ENCODE measurements at regions not wholly inside any gene's neighbourhood (a gene's known extent, or its start where the extent isn't known, plus 50 kb on each side); places are given as distances from the start of the nearest gene placed in this dataset.
A peak's percentile ranks its signal among the peaks of the same experiment; 100 is the strongest.
"Not testable (repeated sequence)": the region's sequence is repeated elsewhere in the genome, so short reads cannot be mapped to it uniquely, and the experiment has no call there.

DNA sequence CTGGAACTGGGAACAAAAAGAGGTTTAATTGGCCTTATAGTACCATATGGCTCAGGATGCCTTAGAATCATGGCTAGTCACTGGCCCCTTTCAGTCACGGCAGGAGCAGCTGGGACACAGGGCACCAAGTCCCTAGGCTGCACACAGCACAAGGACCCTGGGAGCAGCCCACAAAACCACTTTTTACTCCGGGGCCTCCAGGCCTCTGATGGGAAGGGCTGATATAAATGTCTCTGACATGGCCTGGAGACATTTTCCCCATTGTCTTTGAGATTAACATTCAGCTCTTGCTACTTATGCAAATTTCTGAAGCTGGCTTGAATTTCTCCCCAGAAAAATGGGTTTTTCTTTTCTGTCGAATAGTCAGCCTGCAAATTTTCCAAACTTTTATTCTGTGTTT, 1026.4 kb upstream of the COX7C start:
- Histone ChIP-seq H3K9ac (ENCODE audit: low read depth, low read length) (no peak overlapping the region), H3K4me3 (ENCODE audit: low read depth, low read length) (no peak overlapping the region), H3K9me3 (ENCODE audit: control insufficient read depth, insufficient read depth, low read length) (no peaks in the 10 kb centered on the region; the same call in 1 of the 2 replicates), H3K27ac (ENCODE audit: low read depth, low read length) (no peak overlapping the region), H3K36me3 (ENCODE audit: control insufficient read depth, insufficient read depth, low read length) (no peaks in the 10 kb centered on the region), H3K27me3 (ENCODE audit: control insufficient read depth, insufficient read depth, low read length) (no peaks in the 10 kb centered on the region), H3K4me1 (ENCODE audit: control insufficient read depth, insufficient read depth, low read length) (no peaks in the 10 kb centered on the region)

DNA sequence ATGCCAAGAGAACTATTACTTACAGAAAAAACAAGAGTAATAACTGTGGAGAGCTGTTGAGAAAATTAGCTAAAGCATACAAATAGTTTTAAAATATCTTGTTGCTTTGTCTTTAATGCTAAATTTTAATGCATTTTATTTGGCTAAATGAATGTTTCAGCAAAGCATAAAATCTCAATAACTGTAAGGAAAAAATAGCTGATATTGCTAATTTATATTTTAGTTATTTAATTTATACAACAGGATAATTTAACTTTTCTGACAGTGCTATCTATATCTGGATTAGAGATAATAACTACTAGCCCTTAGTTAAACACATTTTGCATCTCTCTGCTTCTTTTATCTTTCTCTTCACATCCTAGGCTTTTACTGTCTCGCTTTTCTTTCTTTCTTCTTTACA, 1014.9 kb upstream of the COX7C start:
- H3K9ac ChIP-seq (ENCODE audit: low read depth, low read length) = no peak overlapping the region
- H3K4me3 ChIP-seq (ENCODE audit: low read depth, low read length) = no peak overlapping the region
- H3K27ac ChIP-seq (ENCODE audit: low read depth, low read length) = no peak overlapping the region
- H3K36me3 ChIP-seq (ENCODE audit: control insufficient read depth, insufficient read depth, low read length) = no peaks in the 10 kb centered on the region
- H3K9me3 ChIP-seq (ENCODE audit: control insufficient read depth, insufficient read depth, low read length) = no peaks in the 10 kb centered on the region
- H3K27me3 ChIP-seq (ENCODE audit: control insufficient read depth, insufficient read depth, low read length) = no peaks in the 10 kb centered on the region
- no peaks in the 10 kb centered on the region for H3K4me1 ChIP-seq (ENCODE audit: control insufficient read depth, insufficient read depth, low read length)

DNA sequence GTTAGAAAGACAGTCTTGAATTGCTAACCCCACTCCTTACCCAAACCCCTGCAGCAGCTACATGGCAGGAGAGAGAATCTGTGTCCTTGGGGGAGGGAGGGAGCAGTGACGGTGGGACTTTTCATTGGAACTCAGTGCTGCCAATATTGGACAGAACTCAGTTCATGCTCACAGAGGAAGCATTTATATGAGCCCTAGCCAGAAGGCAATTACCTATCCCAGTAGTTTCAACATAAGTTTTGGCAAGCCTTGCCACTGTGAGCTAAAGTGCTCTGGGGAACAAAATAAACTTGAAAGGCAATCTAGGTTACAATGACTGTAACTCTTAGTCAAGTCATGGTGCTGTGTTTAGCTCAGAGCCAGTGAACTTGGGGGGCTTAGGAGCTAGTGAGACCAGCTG, 1013.4 kb upstream of the COX7C start:
- Histone ChIP-seq H3K9ac (ENCODE audit: low read depth, low read length) (no peak overlapping the region), H3K27ac (ENCODE audit: low read depth, low read length) (no peak overlapping the region), H3K4me1 (ENCODE audit: control insufficient read depth, insufficient read depth, low read length) (no peaks in the 10 kb centered on the region), H3K4me3 (ENCODE audit: low read depth, low read length) (no peak overlapping the region), H3K27me3 (ENCODE audit: control insufficient read depth, insufficient read depth, low read length) (no peaks in the 10 kb centered on the region), H3K36me3 (ENCODE audit: control insufficient read depth, insufficient read depth, low read length) (no peaks in the 10 kb centered on the region), H3K9me3 (ENCODE audit: control insufficient read depth, insufficient read depth, low read length) (no peaks in the 10 kb centered on the region)

DNA sequence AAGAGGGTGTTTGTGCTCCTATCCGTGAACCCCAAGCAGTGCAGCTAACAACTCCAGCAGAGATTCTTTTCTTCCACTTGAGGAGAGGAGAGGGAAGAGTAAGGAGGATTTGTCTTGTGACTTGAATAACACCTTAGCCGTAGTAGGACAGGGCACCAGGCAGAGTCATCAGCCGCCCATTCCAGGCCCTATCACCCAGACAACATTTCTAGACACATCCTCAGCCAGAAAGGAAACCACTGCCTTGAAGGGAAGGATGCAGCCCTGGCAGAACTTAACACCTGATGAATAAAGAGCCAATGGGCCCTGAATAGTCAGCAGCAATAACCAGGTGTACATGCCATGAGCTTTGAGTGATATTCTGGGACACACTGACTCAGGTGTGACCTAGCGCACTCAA, 1013.0 kb upstream of the COX7C start:
- Histone ChIP-seq H3K36me3 (ENCODE audit: control insufficient read depth, insufficient read depth, low read length) (no peaks in the 10 kb centered on the region), H3K4me1 (ENCODE audit: control insufficient read depth, insufficient read depth, low read length) (no peaks in the 10 kb centered on the region), H3K4me3 (ENCODE audit: low read depth, low read length) (no peak overlapping the region), H3K9ac (ENCODE audit: low read depth, low read length) (no peak overlapping the region), H3K27ac (ENCODE audit: low read depth, low read length) (no peak overlapping the region), H3K27me3 (ENCODE audit: control insufficient read depth, insufficient read depth, low read length) (no peaks in the 10 kb centered on the region), H3K9me3 (ENCODE audit: control insufficient read depth, insufficient read depth, low read length) (no peaks in the 10 kb centered on the region)

DNA sequence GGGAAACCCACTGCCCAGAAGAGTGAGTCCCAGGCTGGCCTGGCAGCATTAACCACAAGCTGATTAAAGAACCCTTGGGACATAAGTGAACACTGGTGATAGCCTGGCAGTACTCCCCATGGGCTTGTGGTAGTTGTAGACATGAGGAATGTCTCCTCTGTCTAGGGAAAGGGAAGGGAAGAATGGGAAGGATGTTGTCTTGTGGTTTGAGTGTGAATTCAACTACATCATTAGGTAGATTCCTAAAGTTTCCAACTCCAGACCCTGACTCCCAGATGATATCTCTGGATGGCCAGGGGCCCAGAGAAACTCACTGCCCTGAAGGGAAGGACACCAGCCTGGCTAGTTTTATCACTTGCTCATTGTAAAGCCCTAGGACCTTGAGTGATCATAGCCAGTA, 1012.4 kb upstream of the COX7C start:
- Histone ChIP-seq H3K27ac (ENCODE audit: low read depth, low read length) (no peak overlapping the region), H3K4me3 (ENCODE audit: low read depth, low read length) (no peak overlapping the region), H3K4me1 (ENCODE audit: control insufficient read depth, insufficient read depth, low read length) (no peaks in the 10 kb centered on the region), H3K27me3 (ENCODE audit: control insufficient read depth, insufficient read depth, low read length) (no peaks in the 10 kb centered on the region), H3K9me3 (ENCODE audit: control insufficient read depth, insufficient read depth, low read length) (no peaks in the 10 kb centered on the region), H3K36me3 (ENCODE audit: control insufficient read depth, insufficient read depth, low read length) (no peaks in the 10 kb centered on the region), H3K9ac (ENCODE audit: low read depth, low read length) (no peak overlapping the region)

DNA sequence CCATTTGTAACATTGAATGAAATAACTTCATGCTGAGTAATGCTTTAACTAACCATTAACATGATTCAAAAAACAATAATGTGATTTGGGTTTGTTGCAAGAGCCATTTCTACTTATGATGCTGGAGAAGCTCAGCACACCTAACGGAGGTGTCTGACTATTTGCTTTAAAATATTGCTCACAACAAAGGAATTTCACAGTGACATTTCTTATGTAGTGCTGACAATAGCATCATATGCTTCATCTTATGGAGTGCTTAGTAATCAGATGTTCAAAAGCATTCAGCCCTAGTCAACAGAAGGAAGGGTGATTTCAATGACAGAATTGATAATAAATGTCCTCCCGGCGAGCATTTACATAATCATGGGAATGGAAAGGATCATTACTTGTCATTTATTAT, 1003.3 kb upstream of the COX7C start:
- H3K9ac ChIP-seq (ENCODE audit: low read depth, low read length) = no peak overlapping the region
- H3K9me3 ChIP-seq (ENCODE audit: control insufficient read depth, insufficient read depth, low read length) = no peaks in the 10 kb centered on the region
- H3K4me3 ChIP-seq (ENCODE audit: low read depth, low read length) = no peak overlapping the region
- H3K27ac ChIP-seq (ENCODE audit: low read depth, low read length) = no peak overlapping the region
- no peaks in the 10 kb centered on the region for H3K27me3 ChIP-seq (ENCODE audit: control insufficient read depth, insufficient read depth, low read length)
- H3K4me1 ChIP-seq (ENCODE audit: control insufficient read depth, insufficient read depth, low read length) = no peaks in the 10 kb centered on the region
- H3K36me3 ChIP-seq (ENCODE audit: control insufficient read depth, insufficient read depth, low read length) = no peaks in the 10 kb centered on the region

DNA sequence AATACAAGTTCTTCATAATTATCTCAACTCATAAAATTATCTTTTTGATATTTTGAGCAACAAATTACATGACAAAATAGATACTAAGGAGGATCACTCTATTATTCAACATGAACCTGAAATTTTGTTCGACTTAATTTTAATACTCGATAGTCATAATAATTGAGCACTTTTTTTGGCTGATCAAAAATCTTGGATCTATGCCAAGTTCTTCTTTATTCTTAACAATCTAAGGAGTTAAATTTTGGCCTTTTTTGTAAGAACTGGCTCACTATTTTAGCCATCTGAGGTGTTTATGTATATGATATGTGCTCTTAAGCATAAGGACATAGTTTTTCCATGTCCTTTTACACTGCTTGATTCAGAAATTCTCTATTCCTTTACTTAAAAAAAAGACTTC, 996.1 kb upstream of the COX7C start:
- Histone ChIP-seq H3K27me3 (ENCODE audit: control insufficient read depth, insufficient read depth, low read length) (no peaks in the 10 kb centered on the region), H3K36me3 (ENCODE audit: control insufficient read depth, insufficient read depth, low read length) (no peaks in the 10 kb centered on the region), H3K9me3 (ENCODE audit: control insufficient read depth, insufficient read depth, low read length) (no peaks in the 10 kb centered on the region), H3K9ac (ENCODE audit: low read depth, low read length) (no peak overlapping the region), H3K27ac (ENCODE audit: low read depth, low read length) (no peak overlapping the region), H3K4me1 (ENCODE audit: control insufficient read depth, insufficient read depth, low read length) (no peaks in the 10 kb centered on the region), H3K4me3 (ENCODE audit: low read depth, low read length) (no peak overlapping the region)

DNA sequence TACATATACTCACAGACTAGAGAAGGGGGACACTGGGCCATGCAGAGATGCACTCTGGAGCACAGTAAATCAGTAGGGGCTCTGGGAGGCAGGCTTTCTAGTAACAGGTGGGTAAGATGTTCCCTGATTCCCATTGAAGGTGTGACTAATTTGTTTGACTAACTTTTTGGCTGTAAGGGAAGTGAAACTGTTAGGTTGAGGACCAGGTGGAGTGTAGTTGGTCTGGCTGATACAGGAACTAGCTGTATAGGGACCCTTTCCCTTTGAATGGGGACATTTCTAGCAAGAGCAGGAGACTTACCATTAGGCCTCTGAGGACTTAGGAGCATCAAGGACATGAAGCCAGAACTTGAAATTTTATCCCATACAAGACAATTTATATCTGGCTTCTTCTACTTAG, 989.6 kb upstream of the COX7C start:
- H3K27me3 ChIP-seq (ENCODE audit: control insufficient read depth, insufficient read depth, low read length) = no peaks in the 10 kb centered on the region
- H3K4me1 ChIP-seq (ENCODE audit: control insufficient read depth, insufficient read depth, low read length) = no peaks in the 10 kb centered on the region
- no peak overlapping the region for H3K9ac ChIP-seq (ENCODE audit: low read depth, low read length)
- no peaks in the 10 kb centered on the region for H3K9me3 ChIP-seq (ENCODE audit: control insufficient read depth, insufficient read depth, low read length)
- no peak overlapping the region for H3K27ac ChIP-seq (ENCODE audit: low read depth, low read length)
- no peak overlapping the region for H3K4me3 ChIP-seq (ENCODE audit: low read depth, low read length)
- peaks cover 4% of the 10 kb centered on the region; the same call in 1 of the 2 replicates for H3K36me3 ChIP-seq (ENCODE audit: control insufficient read depth, insufficient read depth, low read length)

DNA sequence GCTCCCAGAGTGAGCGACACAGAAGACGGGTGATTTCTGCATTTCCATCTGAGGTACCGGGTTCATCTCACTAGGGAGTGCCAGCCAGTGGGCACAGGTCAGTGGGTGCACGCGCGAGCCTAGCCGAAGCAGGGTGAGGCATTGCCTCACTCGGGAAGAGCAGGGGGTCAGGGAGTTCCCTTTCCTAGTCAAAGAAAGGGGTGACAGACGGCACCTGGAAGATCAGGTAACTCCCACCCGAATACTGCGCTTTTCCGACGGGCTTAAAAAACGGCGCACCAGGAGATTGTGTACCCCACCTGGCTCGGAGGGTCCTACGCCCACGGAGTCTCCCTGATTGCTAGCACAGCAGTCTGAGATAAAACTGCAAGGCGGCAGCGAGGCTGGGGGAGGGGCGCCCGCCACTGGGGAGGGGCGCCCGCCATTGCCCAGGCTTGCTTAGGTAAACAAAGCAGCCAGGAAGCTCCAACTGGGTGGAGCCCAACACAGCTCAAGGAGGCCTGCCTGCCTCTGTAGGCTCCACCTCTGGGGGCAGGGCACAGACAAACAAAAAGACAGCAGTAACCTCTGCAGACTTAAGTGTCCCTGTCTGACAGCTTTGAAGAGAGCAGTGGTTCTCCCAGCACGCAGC, 979.1 kb upstream of the COX7C start:
- H3K4me1 ChIP-seq (ENCODE audit: control insufficient read depth, insufficient read depth, low read length); H3K9me3 ChIP-seq (ENCODE audit: control insufficient read depth, insufficient read depth, low read length); H3K27ac ChIP-seq (ENCODE audit: low read depth, low read length); H3K36me3 ChIP-seq (ENCODE audit: control insufficient read depth, insufficient read depth, low read length); H3K27me3 ChIP-seq (ENCODE audit: control insufficient read depth, insufficient read depth, low read length): not testable (repeated sequence)
- Histone ChIP-seq H3K4me3 (ENCODE audit: low read depth, low read length) (peak overlapping the region; percentile 66), H3K9ac (ENCODE audit: low read depth, low read length) (peak overlapping the region; percentile 70; the same call in 1 of the 2 replicates)

DNA sequence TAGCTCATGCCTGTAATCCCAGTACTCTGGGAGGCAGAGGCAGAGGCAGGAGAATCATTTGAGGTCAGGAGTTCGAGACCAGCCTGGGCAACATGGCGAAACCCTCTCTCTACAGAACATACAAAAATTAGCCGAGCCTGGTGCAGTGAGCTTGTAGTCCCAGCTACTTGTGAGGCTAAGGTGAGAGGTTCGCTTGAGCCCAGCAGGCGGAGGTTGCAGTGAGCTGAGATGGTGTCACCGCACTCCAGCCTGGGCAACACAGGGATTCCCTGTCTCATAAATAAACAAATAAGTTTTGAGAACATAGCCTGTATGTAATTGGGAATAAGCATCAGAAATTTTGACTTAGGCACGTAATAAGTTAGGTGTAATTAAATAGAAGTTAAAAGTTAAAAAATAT, 971.7 kb upstream of the COX7C start:
- Histone ChIP-seq H3K4me1 (ENCODE audit: control insufficient read depth, insufficient read depth, low read length) (no peaks in the 10 kb centered on the region), H3K27me3 (ENCODE audit: control insufficient read depth, insufficient read depth, low read length) (no peaks in the 10 kb centered on the region), H3K36me3 (ENCODE audit: control insufficient read depth, insufficient read depth, low read length) (no peaks in the 10 kb centered on the region), H3K9ac (ENCODE audit: low read depth, low read length) (no peak overlapping the region), H3K4me3 (ENCODE audit: low read depth, low read length) (peak overlapping the region; percentile 69; the same call in 1 of the 2 replicates), H3K9me3 (ENCODE audit: control insufficient read depth, insufficient read depth, low read length) (no peaks in the 10 kb centered on the region), H3K27ac (ENCODE audit: low read depth, low read length) (no peak overlapping the region)

DNA sequence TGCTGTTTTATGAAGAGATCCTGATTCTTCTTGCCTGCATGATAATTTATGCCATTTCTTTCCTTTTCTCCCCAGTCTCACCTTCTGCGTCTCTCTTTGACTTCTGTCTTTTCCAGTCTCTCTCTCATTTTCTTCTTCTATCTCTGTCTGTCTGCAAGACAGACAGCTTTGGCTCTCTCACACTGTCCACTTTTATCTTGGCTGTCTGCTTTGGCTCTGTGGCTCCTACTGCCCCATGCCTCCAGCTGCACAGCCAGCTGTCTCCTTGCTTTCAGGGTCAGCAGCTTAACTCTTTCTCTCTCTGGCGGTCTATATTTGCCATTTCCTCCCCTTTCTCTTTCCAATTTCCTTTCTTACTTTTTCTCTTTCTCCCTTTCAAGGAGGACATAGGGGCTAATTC, 971.1 kb upstream of the COX7C start:
- no peaks in the 10 kb centered on the region for H3K9me3 ChIP-seq (ENCODE audit: control insufficient read depth, insufficient read depth, low read length)
- H3K27ac ChIP-seq (ENCODE audit: low read depth, low read length) = no peak overlapping the region
- peak overlapping the region; percentile 69 for H3K4me3 ChIP-seq (ENCODE audit: low read depth, low read length)
- no peaks in the 10 kb centered on the region for H3K36me3 ChIP-seq (ENCODE audit: control insufficient read depth, insufficient read depth, low read length)
- peak overlapping the region; percentile 80 for H3K9ac ChIP-seq (ENCODE audit: low read depth, low read length)
- no peaks in the 10 kb centered on the region for H3K4me1 ChIP-seq (ENCODE audit: control insufficient read depth, insufficient read depth, low read length)
- H3K27me3 ChIP-seq (ENCODE audit: control insufficient read depth, insufficient read depth, low read length) = no peaks in the 10 kb centered on the region

Data from HUES48 (cell line).